ENCODE measurements at regions not wholly inside any gene's neighbourhood (a gene's known extent, or its start where the extent isn't known, plus 50 kb on each side); places are given as distances from the start of the nearest gene placed in this dataset.
A peak's percentile ranks its signal among the peaks of the same experiment; 100 is the strongest.

- no peak for DNase-seq (ENCODE audit: low spot score)
Observed at GRCh38 chr12:93134175-93134890, 205.2 kb upstream of the EEA1 start.

- no peak for DNase-seq (ENCODE audit: low spot score)
Observed at GRCh38 chr12:93134893-93135285, 205.8 kb upstream of the EEA1 start.

GRCh38 chr12:93135286-93136239, 206.5 kb upstream of the EEA1 start:
- DNase-seq (ENCODE audit: low spot score), result peak; percentile 3

- no peak for DNase-seq (ENCODE audit: low spot score)
Observed at GRCh38 chr12:93136253-93137055, 207.4 kb upstream of the EEA1 start.

- no peak for DNase-seq (ENCODE audit: low spot score)
Observed at GRCh38 chr12:93137656-93138612, 208.8 kb upstream of the EEA1 start.

GRCh38 chr12:93139028-93139665, 210.1 kb upstream of the EEA1 start:
- no peak for DNase-seq (ENCODE audit: low spot score)

- no peak for DNase-seq (ENCODE audit: low spot score)
Observed at GRCh38 chr12:93140325-93140724, 211.2 kb upstream of the EEA1 start.

GRCh38 chr12:93140801-93141200, 211.7 kb upstream of the EEA1 start:
- DNase-seq (ENCODE audit: low spot score), result no peak

- DNase-seq (ENCODE audit: low spot score), result no peak
Observed at GRCh38 chr12:93142881-93143280, 213.8 kb upstream of the EEA1 start.

GRCh38 chr12:93144109-93144508, 215.0 kb upstream of the EEA1 start:
- no peak for DNase-seq (ENCODE audit: low spot score)

- DNase-seq (ENCODE audit: low spot score), result no peak
Observed at GRCh38 chr12:93145086-93145485, 216.0 kb upstream of the EEA1 start.

GRCh38 chr12:93146263-93146939, 217.3 kb upstream of the EEA1 start:
- DNase-seq (ENCODE audit: low spot score), result no peak

GRCh38 chr12:93146970-93147369, 217.9 kb upstream of the EEA1 start:
- DNase-seq (ENCODE audit: low spot score), result no peak

- DNase-seq (ENCODE audit: low spot score), result no peak
Observed at GRCh38 chr12:93148412-93148811, 219.3 kb upstream of the EEA1 start.

GRCh38 chr12:93149229-93149628, 220.1 kb upstream of the EEA1 start:
- no peak for DNase-seq (ENCODE audit: low spot score)

GRCh38 chr12:93151079-93151762, 222.1 kb upstream of the EEA1 start:
- DNase-seq (ENCODE audit: low spot score), result no peak

GRCh38 chr12:93152617-93153016, 223.5 kb upstream of the EEA1 start:
- DNase-seq (ENCODE audit: low spot score), result no peak

GRCh38 chr12:93153321-93153720, 224.2 kb upstream of the EEA1 start:
- DNase-seq (ENCODE audit: low spot score), result no peak

GRCh38 chr12:93154096-93154728, 223.5 kb upstream of the NUDT4 start:
- no peak for DNase-seq (ENCODE audit: low spot score)
